ENCODE measurements at regions not wholly inside any gene's neighbourhood (a gene's known extent, or its start where the extent isn't known, plus 50 kb on each side); places are given as distances from the start of the nearest gene placed in this dataset.
A peak's percentile ranks its signal among the peaks of the same experiment; 100 is the strongest.
"Not testable (repeated sequence)": the region's sequence is repeated elsewhere in the genome, so short reads cannot be mapped to it uniquely, and the experiment has no call there.

GRCh38 chr16:59013930-59014329 is 279.8 kb upstream of the GOT2 start:
- no peak for DNase-seq

GRCh38 chr16:58999762-59000161 is 265.6 kb upstream of the GOT2 start:
- no peak for DNase-seq

- not testable (repeated sequence) for DNase-seq
Observed at GRCh38 chr16:58992755-58993154, 258.6 kb upstream of the GOT2 start.

GRCh38 chr16:58983181-58983965 is 249.3 kb upstream of the GOT2 start:
- DNase-seq, result not testable (repeated sequence)

- DNase-seq, result no peak
Observed at GRCh38 chr16:58970775-58971174, 236.7 kb upstream of the GOT2 start.

GRCh38 chr16:58963479-58963878 is 229.4 kb upstream of the GOT2 start:
- DNase-seq, result no peak

- no peak for DNase-seq
Observed at GRCh38 chr16:58962811-58963210, 228.7 kb upstream of the GOT2 start.

- DNase-seq, result no peak
Observed at GRCh38 chr16:58960484-58960883, 226.4 kb upstream of the GOT2 start.

- no peak for DNase-seq
Observed at GRCh38 chr16:58960034-58960433, 225.9 kb upstream of the GOT2 start.

GRCh38 chr16:58958749-58959148 is 224.6 kb upstream of the GOT2 start:
- DNase-seq, result no peak

GRCh38 chr16:58948244-58948643 is 214.1 kb upstream of the GOT2 start:
- DNase-seq, result no peak

- no peak for DNase-seq
Observed at GRCh38 chr16:58940609-58941008, 206.5 kb upstream of the GOT2 start.

- peak; percentile 12 for DNase-seq
Observed at GRCh38 chr16:58938811-58939210, 204.7 kb upstream of the GOT2 start.

GRCh38 chr16:58937661-58938060 is 203.5 kb upstream of the GOT2 start:
- no peak for DNase-seq

- DNase-seq, result no peak
Observed at GRCh38 chr16:58933186-58933585, 199.1 kb upstream of the GOT2 start.

- no peak for DNase-seq
Observed at GRCh38 chr16:58931436-58931835, 197.3 kb upstream of the GOT2 start.

GRCh38 chr16:58923094-58923493 is 189.0 kb upstream of the GOT2 start:
- DNase-seq, result no peak

GRCh38 chr16:58913456-58913855 is 179.3 kb upstream of the GOT2 start:
- no peak for DNase-seq

- DNase-seq, result no peak
Observed at GRCh38 chr16:58912571-58912970, 178.5 kb upstream of the GOT2 start.

- DNase-seq, result peak; percentile 23
Observed at GRCh38 chr16:58906981-58907715, 173.0 kb upstream of the GOT2 start.

GRCh38 chr16:58904291-58904690 is 170.2 kb upstream of the GOT2 start:
- no peak for DNase-seq

GRCh38 chr16:58889516-58889915 is 155.4 kb upstream of the GOT2 start:
- DNase-seq, result no peak

- DNase-seq, result no peak
Observed at GRCh38 chr16:58885528-58886170, 151.5 kb upstream of the GOT2 start.

GRCh38 chr16:58884141-58884540 is 150.0 kb upstream of the GOT2 start:
- DNase-seq, result no peak
